ENCODE measurements at regions not wholly inside any gene's neighbourhood (a gene's known extent, or its start where the extent isn't known, plus 50 kb on each side); places are given as distances from the start of the nearest gene placed in this dataset.

DNA sequence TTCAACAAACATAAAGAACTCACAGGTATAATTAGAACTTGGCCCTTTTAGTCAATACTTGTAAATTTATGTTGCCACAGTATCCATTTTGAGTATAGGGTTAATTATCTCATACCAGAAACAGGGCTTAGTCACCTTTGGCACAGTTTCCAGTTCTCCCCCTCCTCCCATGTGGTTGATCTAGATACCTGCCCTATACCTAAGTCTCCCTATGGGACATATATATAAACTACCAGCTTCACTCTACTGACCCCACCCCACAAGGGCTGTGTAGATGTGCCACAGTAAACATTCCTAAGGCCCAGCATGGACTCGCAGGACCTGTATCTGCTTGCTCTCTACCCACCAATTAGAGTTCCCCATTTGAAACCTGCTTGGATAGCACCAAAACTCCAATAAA, 371.7 kb upstream of the RND3 start:
- 89% methylated on average over 1 of the region's 1 CpG for WGBS
- no peaks in the 10 kb centered on the region for H3K27me3 ChIP-seq
- H3K27ac ChIP-seq (replicated peaks in 1 of 4) = no peak overlapping the region
- no peaks in the 10 kb centered on the region for H3K4me1 ChIP-seq
- no peak for TF ChIP-seq POLR2AphosphoS5 (IDR thresholded peaks at IDR 0.05)
- no peak overlapping the region for H3K4me3 ChIP-seq
- no peaks in the 10 kb centered on the region for H3K36me3 ChIP-seq
- DNase-seq (ENCODE audit: extremely low spot score) = no peak
- no peaks in the 10 kb centered on the region for H3K9me3 ChIP-seq
- intact Hi-C loops (cut with DNase I) = no loop called here

DNA sequence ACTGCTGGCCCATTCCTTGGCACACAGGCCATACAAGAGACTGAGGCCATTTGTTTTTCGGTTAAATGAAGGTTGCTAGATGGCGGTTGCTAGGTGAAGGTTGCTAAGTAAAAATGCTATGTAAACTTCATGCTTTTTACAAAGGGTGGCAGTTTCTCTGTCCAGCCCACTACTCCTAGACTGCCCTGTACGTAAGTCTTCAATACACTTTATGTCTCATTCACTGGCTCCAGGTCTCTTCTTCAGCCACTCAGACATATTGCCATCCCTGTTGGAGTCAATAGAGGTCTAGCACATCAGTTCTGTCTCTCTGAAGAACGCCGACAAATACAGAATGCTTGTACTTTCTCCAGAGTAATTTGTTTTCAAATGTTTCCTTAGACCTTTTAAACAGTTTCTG, 370.9 kb upstream of the RND3 start:
- H3K27ac ChIP-seq (replicated peaks in 1 of 4) = no peak overlapping the region
- TF ChIP-seq, protein P1, sequence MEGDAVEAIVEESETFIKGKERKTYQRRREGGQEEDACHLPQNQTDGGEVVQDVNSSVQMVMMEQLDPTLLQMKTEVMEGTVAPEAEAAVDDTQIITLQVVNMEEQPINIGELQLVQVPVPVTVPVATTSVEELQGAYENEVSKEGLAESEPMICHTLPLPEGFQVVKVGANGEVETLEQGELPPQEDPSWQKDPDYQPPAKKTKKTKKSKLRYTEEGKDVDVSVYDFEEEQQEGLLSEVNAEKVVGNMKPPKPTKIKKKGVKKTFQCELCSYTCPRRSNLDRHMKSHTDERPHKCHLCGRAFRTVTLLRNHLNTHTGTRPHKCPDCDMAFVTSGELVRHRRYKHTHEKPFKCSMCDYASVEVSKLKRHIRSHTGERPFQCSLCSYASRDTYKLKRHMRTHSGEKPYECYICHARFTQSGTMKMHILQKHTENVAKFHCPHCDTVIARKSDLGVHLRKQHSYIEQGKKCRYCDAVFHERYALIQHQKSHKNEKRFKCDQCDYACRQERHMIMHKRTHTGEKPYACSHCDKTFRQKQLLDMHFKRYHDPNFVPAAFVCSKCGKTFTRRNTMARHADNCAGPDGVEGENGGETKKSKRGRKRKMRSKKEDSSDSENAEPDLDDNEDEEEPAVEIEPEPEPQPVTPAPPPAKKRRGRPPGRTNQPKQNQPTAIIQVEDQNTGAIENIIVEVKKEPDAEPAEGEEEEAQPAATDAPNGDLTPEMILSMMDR (IDR thresholded peaks at IDR 0.05) = no peak
- TF ChIP-seq POLR2AphosphoS5 (IDR thresholded peaks at IDR 0.05) (no peak), EP300 (IDR thresholded peaks at IDR 0.05) (no peak), POLR2A (IDR thresholded peaks at IDR 0.05; ENCODE audit: low read depth) (no peak)
- H3K4me1 ChIP-seq = no peaks in the 10 kb centered on the region
- no peaks in the 10 kb centered on the region for H3K27me3 ChIP-seq
- no peak overlapping the region for H3K4me3 ChIP-seq
- H3K9me3 ChIP-seq = no peaks in the 10 kb centered on the region
- no peaks in the 10 kb centered on the region for H3K36me3 ChIP-seq
- intact Hi-C loops (cut with DNase I) = no loop called here
- DNase-seq (ENCODE audit: extremely low spot score) = no peak
- 95% methylated on average over 5 of the region's 5 CpGs for WGBS

DNA sequence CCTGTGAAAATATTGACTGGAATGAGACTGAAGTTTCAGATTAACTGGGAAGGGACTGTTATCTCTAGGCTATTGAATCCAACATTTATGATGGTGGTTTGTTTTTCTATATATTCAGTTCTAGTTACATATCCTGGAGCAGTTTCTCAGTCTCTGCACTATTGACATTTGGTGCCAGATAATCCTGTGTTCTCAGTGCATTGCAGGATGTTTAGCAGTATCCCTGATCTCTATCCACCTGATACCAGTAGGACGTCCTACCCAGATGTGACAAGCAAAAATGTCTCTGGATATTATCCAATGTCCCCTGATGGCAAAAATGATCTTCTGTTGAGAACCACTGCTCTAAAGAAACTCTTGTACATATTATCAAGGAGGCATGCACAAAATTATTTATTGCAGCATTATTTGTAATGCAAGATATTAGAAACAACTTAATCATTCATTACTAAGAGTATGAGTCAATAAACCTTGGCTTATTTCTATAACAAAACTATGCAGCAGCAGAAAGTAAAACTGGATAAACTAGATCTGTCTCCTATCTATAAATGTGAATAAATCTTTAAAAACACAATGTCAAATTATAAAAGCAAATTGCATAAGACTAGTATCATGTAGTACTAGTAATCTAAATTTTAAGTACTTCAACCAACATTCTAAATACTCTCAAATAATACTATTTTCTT, 369.3 kb upstream of the RND3 start:
- Histone ChIP-seq H3K9me3 (no peaks in the 10 kb centered on the region), H3K4me1 (no peaks in the 10 kb centered on the region), H3K27ac (replicated peaks in 1 of 4) (no peak overlapping the region), H3K36me3 (no peaks in the 10 kb centered on the region), H3K4me3 (no peak overlapping the region), H3K27me3 (no peaks in the 10 kb centered on the region)
- intact Hi-C loops (cut with DNase I) = no loop called here
- 62% methylated on average over 1 of the region's 1 CpG for WGBS
- TF ChIP-seq, protein P1 (IDR thresholded peaks at IDR 0.05) = no peak
- TF ChIP-seq EP300 (IDR thresholded peaks at IDR 0.05) = no peak
- TF ChIP-seq POLR2A (IDR thresholded peaks at IDR 0.05; ENCODE audit: low read depth) = no peak
- TF ChIP-seq POLR2AphosphoS5 (IDR thresholded peaks at IDR 0.05) = no peak
- DNase-seq (ENCODE audit: extremely low spot score) = no peak

DNA sequence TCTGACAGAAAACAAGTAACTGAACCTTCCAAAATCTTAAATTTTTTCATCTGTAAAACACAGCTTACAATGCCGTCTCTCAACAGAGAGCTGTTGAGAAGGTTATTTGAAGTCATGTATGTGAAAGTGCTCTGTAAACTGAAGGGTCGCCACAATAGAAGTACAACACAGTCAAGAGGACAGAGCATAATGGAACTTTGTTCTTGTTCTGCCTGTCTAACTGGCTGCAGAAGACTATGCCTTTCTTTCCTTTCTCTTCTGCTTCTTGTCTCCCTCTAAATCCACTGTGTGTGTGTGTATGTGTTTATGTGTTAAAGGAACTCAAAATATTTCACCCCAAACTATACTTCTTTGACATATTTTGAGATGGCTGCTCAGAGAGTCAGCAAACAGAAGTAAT, 365.8 kb upstream of the RND3 start:
- Histone ChIP-seq H3K4me1 (no peaks in the 10 kb centered on the region), H3K4me3 (no peak overlapping the region), H3K9me3 (no peaks in the 10 kb centered on the region), H3K36me3 (no peaks in the 10 kb centered on the region), H3K27ac (replicated peaks in 1 of 4) (no peak overlapping the region), H3K27me3 (no peaks in the 10 kb centered on the region)
- WGBS = 88% methylated on average over 2 of the region's 2 CpGs
- intact Hi-C loops (cut with DNase I) = no loop called here
- no peak for DNase-seq (ENCODE audit: extremely low spot score)
- no peak for TF ChIP-seq POLR2A (IDR thresholded peaks at IDR 0.05; ENCODE audit: low read depth)
- TF ChIP-seq POLR2AphosphoS5 (IDR thresholded peaks at IDR 0.05) = no peak

DNA sequence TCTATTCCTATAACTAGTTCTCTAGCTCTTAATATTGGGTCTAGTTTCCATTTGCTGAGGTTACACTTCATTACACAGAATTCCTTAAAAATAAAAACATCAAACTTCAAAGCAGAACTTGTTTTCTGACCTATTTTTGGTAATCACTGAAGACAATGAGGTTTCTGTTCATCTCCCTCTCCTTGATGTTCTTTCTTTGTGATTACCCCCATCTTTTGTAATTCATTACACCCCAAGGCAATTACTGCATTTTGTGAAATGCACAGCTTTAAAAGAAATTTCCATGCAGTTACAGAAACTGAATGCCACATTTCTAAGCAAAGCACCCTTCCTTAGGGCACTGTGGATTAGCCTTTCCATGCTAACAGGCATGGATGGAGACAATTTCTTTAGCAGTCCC, 363.2 kb upstream of the RND3 start:
- Histone ChIP-seq H3K4me1 (no peaks in the 10 kb centered on the region), H3K27ac (replicated peaks in 1 of 4) (no peak overlapping the region), H3K36me3 (no peaks in the 10 kb centered on the region), H3K27me3 (no peaks in the 10 kb centered on the region), H3K9me3 (no peaks in the 10 kb centered on the region), H3K4me3 (no peak overlapping the region)
- intact Hi-C loops (cut with DNase I) = no loop called here
- TF ChIP-seq POLR2A (IDR thresholded peaks at IDR 0.05; ENCODE audit: low read depth) = no peak
- no peak for TF ChIP-seq POLR2AphosphoS5 (IDR thresholded peaks at IDR 0.05)
- TF ChIP-seq, protein P1 (IDR thresholded peaks at IDR 0.05) = no peak
- TF ChIP-seq EP300 (IDR thresholded peaks at IDR 0.05) = no peak
- no peak for DNase-seq (ENCODE audit: extremely low spot score)

DNA sequence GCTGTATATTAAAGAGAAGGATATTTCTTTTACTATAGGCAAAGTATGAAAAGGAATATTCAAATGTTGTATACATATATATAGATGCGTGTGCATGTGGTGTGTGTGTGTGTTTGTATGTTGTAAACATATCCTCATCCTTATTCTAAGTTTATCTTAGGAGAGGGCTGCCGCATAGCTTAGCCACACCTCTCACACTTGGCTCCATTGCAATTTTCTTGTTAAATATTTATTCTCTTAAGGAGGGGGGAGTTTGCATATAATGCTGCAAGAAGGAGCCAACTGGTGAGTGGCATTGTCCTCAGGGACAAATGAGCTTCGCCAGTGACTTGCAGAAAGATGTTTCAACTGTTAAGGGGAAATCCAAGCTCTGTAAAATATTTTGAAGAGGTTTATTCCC, 360.1 kb upstream of the RND3 start:
- no peaks in the 10 kb centered on the region for H3K4me1 ChIP-seq
- H3K36me3 ChIP-seq = no peaks in the 10 kb centered on the region
- WGBS = 70% methylated on average over 3 of the region's 3 CpGs
- no peak overlapping the region for H3K4me3 ChIP-seq
- H3K27ac ChIP-seq (replicated peaks in 1 of 4) = no peak overlapping the region
- H3K9me3 ChIP-seq = no peaks in the 10 kb centered on the region
- TF ChIP-seq POLR2AphosphoS5 (IDR thresholded peaks at IDR 0.05) (no peak), EP300 (IDR thresholded peaks at IDR 0.05) (no peak), POLR2A (IDR thresholded peaks at IDR 0.05; ENCODE audit: low read depth) (no peak)
- TF ChIP-seq, protein P1 (IDR thresholded peaks at IDR 0.05) = no peak
- H3K27me3 ChIP-seq = no peaks in the 10 kb centered on the region
- intact Hi-C loops (cut with DNase I) = no loop called here
- DNase-seq (ENCODE audit: extremely low spot score) = no peak

Data from esophagus muscularis mucosa (tissue), 4 donors.